GM12872 (cell line): ENCODE measurements at regions not wholly inside any gene's neighbourhood (a gene's known extent, or its start where the extent isn't known, plus 50 kb on each side); places are given as distances from the start of the nearest gene placed in this dataset.

Experiments
- TF ChIP-seq, protein P1 (sequence below): IDR thresholded peaks from 3 replicates; pipeline ENCODE4 v1.5.1; 2011; ENCODE audit warnings: low read depth, mild to moderate bottlenecking, low read length, moderate library complexity; ENCODE audit not compliant: insufficient read depth

DNA sequence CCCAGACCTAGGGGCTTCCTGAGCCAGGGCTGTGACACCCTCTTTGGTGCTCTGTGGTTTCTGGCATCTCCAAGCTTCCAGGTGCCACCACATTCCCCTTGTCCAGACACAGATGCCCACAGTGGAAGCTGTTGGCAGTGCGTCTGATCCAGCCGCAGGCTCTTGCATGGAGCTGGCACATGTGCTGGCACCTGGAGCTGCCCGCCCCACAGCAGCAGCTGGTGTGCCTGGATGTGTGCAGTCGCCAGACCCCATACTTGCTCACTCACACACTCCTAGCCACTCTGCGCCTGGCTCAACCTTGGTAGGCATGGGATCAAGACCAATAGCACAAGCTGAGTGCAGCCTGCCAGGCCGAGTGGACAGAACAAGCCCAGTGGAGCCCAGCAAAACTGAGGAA is 106.5 kb downstream of the LYZL1 start:
- TF ChIP-seq, protein P1, sequence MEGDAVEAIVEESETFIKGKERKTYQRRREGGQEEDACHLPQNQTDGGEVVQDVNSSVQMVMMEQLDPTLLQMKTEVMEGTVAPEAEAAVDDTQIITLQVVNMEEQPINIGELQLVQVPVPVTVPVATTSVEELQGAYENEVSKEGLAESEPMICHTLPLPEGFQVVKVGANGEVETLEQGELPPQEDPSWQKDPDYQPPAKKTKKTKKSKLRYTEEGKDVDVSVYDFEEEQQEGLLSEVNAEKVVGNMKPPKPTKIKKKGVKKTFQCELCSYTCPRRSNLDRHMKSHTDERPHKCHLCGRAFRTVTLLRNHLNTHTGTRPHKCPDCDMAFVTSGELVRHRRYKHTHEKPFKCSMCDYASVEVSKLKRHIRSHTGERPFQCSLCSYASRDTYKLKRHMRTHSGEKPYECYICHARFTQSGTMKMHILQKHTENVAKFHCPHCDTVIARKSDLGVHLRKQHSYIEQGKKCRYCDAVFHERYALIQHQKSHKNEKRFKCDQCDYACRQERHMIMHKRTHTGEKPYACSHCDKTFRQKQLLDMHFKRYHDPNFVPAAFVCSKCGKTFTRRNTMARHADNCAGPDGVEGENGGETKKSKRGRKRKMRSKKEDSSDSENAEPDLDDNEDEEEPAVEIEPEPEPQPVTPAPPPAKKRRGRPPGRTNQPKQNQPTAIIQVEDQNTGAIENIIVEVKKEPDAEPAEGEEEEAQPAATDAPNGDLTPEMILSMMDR, result no peak

DNA sequence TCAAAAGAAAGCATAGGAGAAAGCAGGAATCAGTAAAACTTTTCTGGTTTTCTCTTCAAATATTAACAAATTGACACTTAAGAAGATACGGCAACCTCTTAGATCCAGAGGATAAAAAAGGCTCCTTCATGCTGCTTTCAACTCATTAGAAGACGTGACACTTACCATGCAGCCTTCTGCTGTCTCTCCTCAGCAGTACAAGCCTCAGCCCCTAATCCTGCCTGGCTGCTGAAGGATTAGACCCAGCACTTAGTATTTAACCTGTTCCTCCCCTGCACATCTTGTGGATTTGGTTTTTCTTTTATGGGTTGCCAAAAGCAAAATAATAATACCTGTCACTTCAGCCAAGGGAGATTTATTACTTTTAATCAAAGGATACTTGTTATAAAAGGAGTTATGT is 108.4 kb downstream of the LYZL1 start:
- TF ChIP-seq, protein P1, result no peak

DNA sequence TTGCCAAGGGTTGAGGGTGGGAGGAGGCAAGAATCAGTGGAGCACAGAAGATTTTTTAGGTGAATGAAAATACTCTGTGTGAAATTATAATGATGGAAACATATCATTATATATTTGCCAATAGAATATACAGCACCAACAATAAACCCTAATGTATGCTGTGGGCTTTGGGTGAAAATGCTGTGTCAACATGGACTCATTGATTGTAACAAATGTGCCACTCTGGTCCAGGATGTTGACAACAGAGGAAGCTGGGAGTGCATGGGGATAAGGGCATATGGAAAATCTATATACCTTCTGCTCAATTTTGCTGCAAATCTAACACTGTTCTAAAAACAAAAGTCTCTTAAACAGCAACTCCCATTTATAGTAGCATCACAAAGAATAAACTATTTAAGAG is 114.3 kb downstream of the LYZL1 start:
- TF ChIP-seq, protein P1, result no peak

DNA sequence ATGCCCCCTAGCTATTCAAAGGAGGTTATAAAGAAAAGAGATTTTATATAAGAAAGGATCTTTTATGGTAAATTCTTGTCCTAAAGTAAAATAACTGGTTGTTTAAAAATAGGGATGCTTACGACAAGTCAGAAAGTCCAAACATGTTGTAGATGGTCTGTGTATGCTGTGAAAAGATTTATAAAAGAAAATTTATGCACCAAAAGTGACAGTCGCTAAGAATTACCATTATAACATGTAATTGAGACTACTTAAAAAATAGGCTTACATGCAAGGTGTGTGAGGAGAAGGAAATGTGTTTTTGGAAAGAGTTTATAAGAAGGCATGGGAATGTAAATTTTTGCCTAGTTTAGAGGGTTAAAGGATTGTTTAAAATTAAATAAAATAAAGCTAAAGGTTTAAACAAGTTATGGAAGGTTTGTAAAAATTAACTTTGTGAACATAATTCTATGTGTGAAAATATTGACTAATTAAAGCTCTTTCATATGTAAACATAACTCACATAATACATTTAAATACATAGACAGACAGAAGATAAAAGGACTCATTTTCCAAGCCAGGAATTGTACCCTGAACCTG is 118.5 kb downstream of the LYZL1 start:
- TF ChIP-seq, protein P1, result no peak
